ENCODE measurements at regions not wholly inside any gene's neighbourhood (a gene's known extent, or its start where the extent isn't known, plus 50 kb on each side); places are given as distances from the start of the nearest gene placed in this dataset.

- Histone ChIP-seq H3K9me3 (ENCODE audit: control insufficient read depth, insufficient read depth, low read length) (no peaks in the 10 kb centered on the region), H3K36me3 (ENCODE audit: control insufficient read depth, insufficient read depth, low read length) (no peaks in the 10 kb centered on the region), H3K27ac (ENCODE audit: insufficient read depth, low read length) (no peak overlapping the region), H2AK9ac (replicated peaks; ENCODE audit: low read depth, low read length, poor library complexity) (no peak overlapping the region), H4K91ac (ENCODE audit: insufficient read depth, low read depth, low read length) (no peak overlapping the region), H3K4me2 (ENCODE audit: low read depth, low read length) (no peak overlapping the region), H3K14ac (replicated peaks; ENCODE audit: low read depth, low read length) (no peak overlapping the region), H2AFZ (replicated peaks; ENCODE audit: low read length, poor library complexity) (no peak overlapping the region), H3K56ac (ENCODE audit: extremely low read depth, insufficient read depth, low read length) (no peak overlapping the region), H4K8ac (ENCODE audit: low read depth in 2 of 2, low read length in 2 of 2) (no peak overlapping the region), H2BK20ac (ENCODE audit: low read depth, low read length) (no peak overlapping the region), H3K79me1 (ENCODE audit: low read depth in 1 of 2, low read length in 2 of 2) (no peaks in the 10 kb centered on the region), H4K20me1 (ENCODE audit: insufficient read depth, low read length) (no peaks in the 10 kb centered on the region), H3K27me3 (ENCODE audit: control insufficient read depth, insufficient read depth, low read length) (no peaks in the 10 kb centered on the region), H3K9ac (ENCODE audit: low read depth, low read length) (no peak overlapping the region), H2BK15ac (ENCODE audit: low read depth, low read length) (no peak overlapping the region), H2BK120ac (ENCODE audit: low read depth, low read length) (no peak overlapping the region), H3K9me1 (ENCODE audit: insufficient read depth, low read length) (no peaks in the 10 kb centered on the region), H3K4me1 (ENCODE audit: control insufficient read depth, insufficient read depth, low read length) (0 out of 2 replicates have a peak, but pooled peaks cover 1% of the 10 kb centered on the region), H4K5ac (ENCODE audit: low read depth, low read length) (no peak overlapping the region), H2BK5ac (ENCODE audit: low read depth, low read length, poor library complexity, severe bottlenecking) (no peak overlapping the region), H3K23ac (ENCODE audit: low read depth, low read length) (no peak overlapping the region), H3K4ac (ENCODE audit: low read depth, low read length) (no peak overlapping the region), H3K18ac (ENCODE audit: low read depth, low read length) (no peak overlapping the region), H3K4me3 (ENCODE audit: insufficient read depth, low read depth, low read length) (no peak overlapping the region), H2AK5ac (ENCODE audit: low read depth, low read length) (no peak overlapping the region)
- intact Hi-C loops (cut with micrococcal nuclease) = no loop called here
- WGBS, 2 experiments (ENCODE audit: extremely low coverage in 2 of 2, insufficient read length in 1 of 2) = no CpG with 5 or more reads among the region's 4 CpGs
- dilution Hi-C loops (cut with HindIII; ENCODE audit: low sequenced_read_pairs, unreplicated experiment) = no loop called here
- BruUV-seq (replicated peaks) = no TSS peak
- in situ Hi-C loops (cut with MboI; ENCODE audit: low sequenced_read_pairs) = no loop called here
- TF ChIP-seq CTCF (conservative IDR thresholded peaks at IDR 0.05; ENCODE audit: low read depth, low read length) (no peak), CHD1 (IDR thresholded peaks at IDR 0.05; ENCODE audit: low read depth, low read length) (no peak), BHLHE40 (IDR thresholded peaks at IDR 0.05; ENCODE audit: low read depth, low read length) (no peak), SMC3 (IDR thresholded peaks at IDR 0.05; ENCODE audit: low read depth, low read length) (no peak), MAZ (IDR thresholded peaks at IDR 0.05; ENCODE audit: borderline replicate concordance, low read depth, low read length) (no peak), NFE2L2 (IDR thresholded peaks at IDR 0.05; ENCODE audit: low read depth, low read length) (no peak), RCOR1 (IDR thresholded peaks at IDR 0.05; ENCODE audit: insufficient replicate concordance, low read length) (no peak), FOS (IDR thresholded peaks at IDR 0.05; ENCODE audit: low read depth, low read length) (no peak), CEBPB (IDR thresholded peaks at IDR 0.05; ENCODE audit: low read depth, low read length) (no peak), RFX5 (IDR thresholded peaks at IDR 0.05; ENCODE audit: low read depth, low read length) (no peak), POLR2A (IDR thresholded peaks at IDR 0.05; ENCODE audit: low read depth, low read length) (no peak), USF2 (IDR thresholded peaks at IDR 0.05; ENCODE audit: low read depth, low read length) (no peak), MAFK (IDR thresholded peaks at IDR 0.05; ENCODE audit: low read depth, low read length) (no peak)
- TF ChIP-seq, protein P1, sequence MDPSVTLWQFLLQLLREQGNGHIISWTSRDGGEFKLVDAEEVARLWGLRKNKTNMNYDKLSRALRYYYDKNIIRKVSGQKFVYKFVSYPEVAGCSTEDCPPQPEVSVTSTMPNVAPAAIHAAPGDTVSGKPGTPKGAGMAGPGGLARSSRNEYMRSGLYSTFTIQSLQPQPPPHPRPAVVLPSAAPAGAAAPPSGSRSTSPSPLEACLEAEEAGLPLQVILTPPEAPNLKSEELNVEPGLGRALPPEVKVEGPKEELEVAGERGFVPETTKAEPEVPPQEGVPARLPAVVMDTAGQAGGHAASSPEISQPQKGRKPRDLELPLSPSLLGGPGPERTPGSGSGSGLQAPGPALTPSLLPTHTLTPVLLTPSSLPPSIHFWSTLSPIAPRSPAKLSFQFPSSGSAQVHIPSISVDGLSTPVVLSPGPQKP (IDR thresholded peaks at IDR 0.05; ENCODE audit: borderline replicate concordance, low read depth, low read length) = no peak
- ATAC-seq (ENCODE audit: low read depth) (no peak), DNase-seq (no peak)
- POLR2A ChIA-PET (ENCODE audit: unreplicated experiment) = no interaction called here
- CTCF ChIA-PET = no interaction called here
These were observed 561.0 kb upstream of the ANKRD30A start for GRCh38 chr10:36564433-36564832.

Measured in IMR-90 (cell line).